ENCODE measurements at regions not wholly inside any gene's neighbourhood (a gene's known extent, or its start where the extent isn't known, plus 50 kb on each side); places are given as distances from the start of the nearest gene placed in this dataset.
A peak's percentile ranks its signal among the peaks of the same experiment; 100 is the strongest.
"Not testable (repeated sequence)": the region's sequence is repeated elsewhere in the genome, so short reads cannot be mapped to it uniquely, and the experiment has no call there.

GRCh38 chr13:44312834-44313551 lies 60.6 kb upstream of the SERP2 start:
- DNase-seq = no peak
- peak; percentile 67 for ATAC-seq
- intact Hi-C loops (cut with DNase I, micrococcal nuclease) = no loop called here

- DNase-seq (no peak), ATAC-seq (peak; percentile 39)
- intact Hi-C loops (cut with DNase I, micrococcal nuclease) = no loop called here
These were observed 60.0 kb upstream of the SERP2 start for GRCh38 chr13:44313674-44314073.

GRCh38 chr13:44314160-44314559 lies 59.5 kb upstream of the SERP2 start:
- intact Hi-C loops (cut with DNase I, micrococcal nuclease); ATAC-seq; DNase-seq: not testable (repeated sequence)

- no peak for DNase-seq
- ATAC-seq = no peak
- intact Hi-C loops (cut with DNase I, micrococcal nuclease) = no loop called here
These were observed 55.9 kb upstream of the SERP2 start for GRCh38 chr13:44317752-44318151.

- ATAC-seq = no peak
These were observed 55.5 kb upstream of the SERP2 start for GRCh38 chr13:44318161-44318560.

GRCh38 chr13:44320611-44321010 lies 53.0 kb upstream of the SERP2 start:
- DNase-seq (no peak), ATAC-seq (no peak)
- intact Hi-C loops (cut with DNase I, micrococcal nuclease) = no loop called here

More at GRCh38 chr13:44318161-44318560, 55.5 kb upstream of the SERP2 start:
- intact Hi-C loops (cut with DNase I, micrococcal nuclease) = no loop called here
- no peak for DNase-seq

GRCh38 chr13:44321961-44322360 lies 51.7 kb upstream of the SERP2 start:
- DNase-seq (no peak), ATAC-seq (no peak)
- intact Hi-C loops (cut with DNase I, micrococcal nuclease) = no loop called here

GRCh38 chr13:44322928-44323327 lies 50.7 kb upstream of the SERP2 start:
- DNase-seq (no peak), ATAC-seq (peak; percentile 51)
- intact Hi-C loops (cut with DNase I, micrococcal nuclease) = no loop called here

- DNase-seq = no peak
- intact Hi-C loops (cut with DNase I, micrococcal nuclease) = no loop called here
- no peak for ATAC-seq
These were observed 49.9 kb upstream of the SERP2 start for GRCh38 chr13:44323754-44324153.

Small RNAs in the stretch of these regions (microRNA-seq; reads per million reads assigned to microRNA genes)
- 0 reads per million in 2 donors for gene MIR8079
